ENCODE measurements at regions not wholly inside any gene's neighbourhood (a gene's known extent, or its start where the extent isn't known, plus 50 kb on each side); places are given as distances from the start of the nearest gene placed in this dataset.

DNA sequence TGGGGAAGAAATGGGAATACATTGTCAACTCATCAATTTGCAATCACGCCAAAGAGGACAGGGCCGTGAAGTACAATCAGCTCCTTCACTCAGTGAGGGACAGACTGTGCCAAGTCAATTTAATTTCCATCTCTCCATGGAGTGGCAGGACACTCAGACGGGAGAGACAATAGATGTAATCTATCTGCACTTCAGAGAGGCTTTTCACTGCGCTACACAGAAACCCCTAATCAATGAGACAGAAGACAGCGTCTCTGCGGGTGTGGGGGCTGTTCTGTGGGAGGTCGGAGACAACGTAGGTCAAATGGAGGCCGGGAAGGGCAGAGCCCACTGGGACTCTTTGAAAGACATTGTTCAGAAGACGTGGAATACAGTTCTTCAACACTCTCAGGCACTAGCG lies 541.0 kb upstream of the ADARB2 start:
- no peaks in the 10 kb centered on the region for H3K27me3 Mint-ChIP-seq
- H3K27me3 ChIP-seq (replicated peaks in 1 of 4; ENCODE audit: control extremely low read depth in 1 of 4, control insufficient read depth in 3 of 4, insufficient read depth in 4 of 4, low read length in 3 of 4): no peaks in the 10 kb centered on the region
- intact Hi-C loops (cut with micrococcal nuclease): no loop called here
- no peak overlapping the region for H3K27ac ChIP-seq (ENCODE audit: low read length in 2 of 2)
- peaks cover 0 to 4% (median 3%) of the 10 kb centered on the region in 3 donors for H3K9me3 ChIP-seq (ENCODE audit: control extremely low read depth in 1 of 3, control insufficient read depth in 2 of 3, insufficient read depth in 1 of 3, low read length in 2 of 3)
- H3K4me3 ChIP-seq (ENCODE audit: control extremely low read depth in 1 of 5, extremely low read depth in 1 of 5, insufficient read depth in 1 of 5, low read depth in 2 of 5, low read length in 4 of 5): no peak overlapping the region
- peaks cover 6% of the 10 kb centered on the region for H3K9me3 Mint-ChIP-seq (ENCODE audit: insufficient read depth)
- WGBS (ENCODE audit: insufficient coverage): 94% methylated on average over 7 of the region's 11 CpGs
- H3K4me1 Mint-ChIP-seq: no peaks in the 10 kb centered on the region
- no peak overlapping the region for H3K4me2 ChIP-seq (replicated peaks; ENCODE audit: low read depth, low read length, poor library complexity, severe bottlenecking)
- ChIA-PET POLR2A (no interaction called here), CTCF (no interaction called here)
- ATAC-seq (ENCODE audit: low read depth): no peak
- no peak overlapping the region for H3K4me3 Mint-ChIP-seq
- no peak overlapping the region for H3K27ac Mint-ChIP-seq
- H3K4me1 ChIP-seq (ENCODE audit: control insufficient read depth in 2 of 2, insufficient read depth in 2 of 2, low read length in 2 of 2): no peaks in the 10 kb centered on the region
- H3K9ac ChIP-seq (ENCODE audit: low read length): no peak overlapping the region
- H2AFZ ChIP-seq (ENCODE audit: insufficient read depth, low read depth, low read length, poor library complexity, severe bottlenecking): no peak overlapping the region
- no peaks in the 10 kb centered on the region for H3K79me2 ChIP-seq (ENCODE audit: control insufficient read depth, insufficient read depth, low read length)
- H4K20me1 ChIP-seq (ENCODE audit: control insufficient read depth, insufficient read depth, low read length, poor library complexity, severe bottlenecking): no peaks in the 10 kb centered on the region
- H3K36me3 ChIP-seq (replicated peaks in 1 of 2; ENCODE audit: control extremely low read depth in 1 of 2, control insufficient read depth in 1 of 2, extremely low read depth in 1 of 2, insufficient read depth in 2 of 2, low read length in 1 of 2): no peaks in the 10 kb centered on the region
- no peak for DNase-seq
- TF ChIP-seq, protein P1, sequence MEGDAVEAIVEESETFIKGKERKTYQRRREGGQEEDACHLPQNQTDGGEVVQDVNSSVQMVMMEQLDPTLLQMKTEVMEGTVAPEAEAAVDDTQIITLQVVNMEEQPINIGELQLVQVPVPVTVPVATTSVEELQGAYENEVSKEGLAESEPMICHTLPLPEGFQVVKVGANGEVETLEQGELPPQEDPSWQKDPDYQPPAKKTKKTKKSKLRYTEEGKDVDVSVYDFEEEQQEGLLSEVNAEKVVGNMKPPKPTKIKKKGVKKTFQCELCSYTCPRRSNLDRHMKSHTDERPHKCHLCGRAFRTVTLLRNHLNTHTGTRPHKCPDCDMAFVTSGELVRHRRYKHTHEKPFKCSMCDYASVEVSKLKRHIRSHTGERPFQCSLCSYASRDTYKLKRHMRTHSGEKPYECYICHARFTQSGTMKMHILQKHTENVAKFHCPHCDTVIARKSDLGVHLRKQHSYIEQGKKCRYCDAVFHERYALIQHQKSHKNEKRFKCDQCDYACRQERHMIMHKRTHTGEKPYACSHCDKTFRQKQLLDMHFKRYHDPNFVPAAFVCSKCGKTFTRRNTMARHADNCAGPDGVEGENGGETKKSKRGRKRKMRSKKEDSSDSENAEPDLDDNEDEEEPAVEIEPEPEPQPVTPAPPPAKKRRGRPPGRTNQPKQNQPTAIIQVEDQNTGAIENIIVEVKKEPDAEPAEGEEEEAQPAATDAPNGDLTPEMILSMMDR (IDR thresholded peaks at IDR 0.05): no peak
- TF ChIP-seq EZH2 (IDR thresholded peaks at IDR 0.05; ENCODE audit: borderline replicate concordance, insufficient read depth, low read depth, low read length, poor library complexity, severe bottlenecking): no peak

DNA sequence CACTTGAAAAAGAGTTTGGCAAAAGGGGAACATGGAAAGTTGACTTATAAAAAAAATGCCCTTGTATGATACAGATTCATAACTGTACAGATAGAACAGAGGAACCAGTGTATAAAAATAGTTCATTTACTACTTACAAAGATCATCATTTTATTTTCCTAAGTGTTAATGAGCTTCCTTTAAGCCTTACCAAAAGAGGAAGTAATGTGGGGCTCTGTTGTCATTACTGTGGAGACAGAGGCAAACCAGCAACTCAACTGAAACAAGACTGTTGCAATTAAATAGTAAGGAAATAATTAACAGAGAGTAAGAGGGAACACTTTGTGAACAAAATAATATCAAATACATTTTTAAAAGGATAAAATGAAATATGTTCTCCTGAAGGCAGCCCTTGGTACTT lies 526.2 kb upstream of the ADARB2 start:
- Histone ChIP-seq H3K79me2 (ENCODE audit: control insufficient read depth, insufficient read depth, low read length) (no peaks in the 10 kb centered on the region), H3K4me2 (replicated peaks; ENCODE audit: low read depth, low read length, poor library complexity, severe bottlenecking) (no peak overlapping the region), H3K4me1 (ENCODE audit: control insufficient read depth in 2 of 2, insufficient read depth in 2 of 2, low read length in 2 of 2) (peaks cover 3 to 4% of the 10 kb centered on the region in 2 donors), H3K9me3 (ENCODE audit: control extremely low read depth in 1 of 3, control insufficient read depth in 2 of 3, insufficient read depth in 1 of 3, low read length in 2 of 3) (peaks cover 0 to 16% (median 1%) of the 10 kb centered on the region in 3 donors), H3K4me3 (ENCODE audit: control extremely low read depth in 1 of 5, extremely low read depth in 1 of 5, insufficient read depth in 1 of 5, low read depth in 2 of 5, low read length in 4 of 5) (no peak overlapping the region), H3K36me3 (replicated peaks in 1 of 2; ENCODE audit: control extremely low read depth in 1 of 2, control insufficient read depth in 1 of 2, extremely low read depth in 1 of 2, insufficient read depth in 2 of 2, low read length in 1 of 2) (no peaks in the 10 kb centered on the region), H3K27ac (ENCODE audit: low read length in 2 of 2) (no peak overlapping the region), H3K9ac (ENCODE audit: low read length) (no peak overlapping the region), H2AFZ (ENCODE audit: insufficient read depth, low read depth, low read length, poor library complexity, severe bottlenecking) (no peak overlapping the region), H3K27me3 (replicated peaks in 1 of 4; ENCODE audit: control extremely low read depth in 1 of 4, control insufficient read depth in 3 of 4, insufficient read depth in 4 of 4, low read length in 3 of 4) (no peaks in the 10 kb centered on the region), H4K20me1 (ENCODE audit: control insufficient read depth, insufficient read depth, low read length, poor library complexity, severe bottlenecking) (no peaks in the 10 kb centered on the region)
- peaks cover 6% of the 10 kb centered on the region for H3K27me3 Mint-ChIP-seq
- DNase-seq (peak; percentile 15), ATAC-seq (ENCODE audit: low read depth) (peak; percentile 21)
- no peak overlapping the region for H3K4me3 Mint-ChIP-seq
- CTCF ChIA-PET: no interaction called here
- TF ChIP-seq EZH2 (IDR thresholded peaks at IDR 0.05; ENCODE audit: borderline replicate concordance, insufficient read depth, low read depth, low read length, poor library complexity, severe bottlenecking): no peak
- TF ChIP-seq, protein P1 (IDR thresholded peaks at IDR 0.05): no peak
- intact Hi-C loops (cut with micrococcal nuclease): no loop called here
- H3K27ac Mint-ChIP-seq: no peak overlapping the region
- POLR2A ChIA-PET: no interaction called here
- peaks cover 5% of the 10 kb centered on the region for H3K9me3 Mint-ChIP-seq (ENCODE audit: insufficient read depth)
- peaks cover 6% of the 10 kb centered on the region for H3K4me1 Mint-ChIP-seq

Measured in B cell (primary cell).